Neuronal stem cell (in vitro differentiated cells): ENCODE measurements at regions not wholly inside any gene's neighbourhood (a gene's known extent, or its start where the extent isn't known, plus 50 kb on each side); places are given as distances from the start of the nearest gene placed in this dataset.

Experiments
- DNase-seq: peaks from one replicate; pipeline ENCODE4 v3.0.0-alpha.2; 2013; ENCODE audit warnings: low spot score
- H2AFZ ChIP-seq: one replicate; pipeline ENCODE4 v1.6.1; 2013; ENCODE audit warnings: mild to moderate bottlenecking, low read length, inconsistent platforms
- H2AK5ac ChIP-seq: 2 replicates; pipeline ENCODE4 v1.6.1; 2013; ENCODE audit warnings: low read depth, mild to moderate bottlenecking, inconsistent platforms, low read length, moderate library complexity, mixed read lengths
- H2BK120ac ChIP-seq: 2 replicates; pipeline ENCODE4 v1.6.1; 2013; ENCODE audit warnings: low read depth, mild to moderate bottlenecking, inconsistent platforms, low read length, moderate library complexity, mixed read lengths
- H2BK12ac ChIP-seq: one replicate; pipeline ENCODE4 v1.6.1; 2013; ENCODE audit warnings: low read length, inconsistent platforms
- H2BK15ac ChIP-seq: 2 replicates; pipeline ENCODE4 v1.6.1; 2013; ENCODE audit warnings: mild to moderate bottlenecking, low read length, inconsistent platforms, mixed read lengths
- H2BK5ac ChIP-seq: one replicate; pipeline ENCODE4 v1.6.1; 2013; ENCODE audit warnings: inconsistent platforms, mild to moderate bottlenecking, low read length, moderate library complexity
- H3K14ac ChIP-seq: one replicate; pipeline ENCODE4 v1.6.1; 2013; ENCODE audit warnings: low read length, inconsistent platforms
- H3K18ac ChIP-seq: 2 replicates; pipeline ENCODE4 v1.6.1; 2013; ENCODE audit warnings: low read length, inconsistent platforms
- H3K23ac ChIP-seq: 2 replicates; pipeline ENCODE4 v1.6.1; 2013; ENCODE audit warnings: low read depth, mild to moderate bottlenecking, mixed read lengths, low read length, inconsistent platforms; ENCODE audit not compliant: poor library complexity
- H3K27ac ChIP-seq: replicated peaks from 3 replicates; pipeline ENCODE4 v1.5.1; 2013; ENCODE audit warnings: low read length, inconsistent platforms
- H3K27me3 ChIP-seq, 3 experiments: 2 replicates each; pipeline ENCODE4 v1.6.1; 2013; ENCODE audit warnings: low read length in 3 of 3, mild to moderate bottlenecking in 2 of 3, inconsistent platforms in 1 of 3, low read depth in 1 of 3, mixed read lengths in 1 of 3, moderate library complexity in 1 of 3; ENCODE audit not compliant: control insufficient read depth in 3 of 3, insufficient read depth in 3 of 3
- H3K36me3 ChIP-seq, 2 donors: replicated peaks in 1 of 2; 2 replicates each; pipeline ENCODE4 v1.6.1; 2013; ENCODE audit warnings: low read length in 2 of 2; ENCODE audit not compliant: control insufficient read depth in 2 of 2, insufficient read depth in 2 of 2
- H3K4ac ChIP-seq: 2 replicates; pipeline ENCODE4 v1.6.1; 2013; ENCODE audit warnings: inconsistent platforms, mild to moderate bottlenecking, low read length, moderate library complexity
- H3K4me1 ChIP-seq, 2 donors: 1 replicate in 1 of 2; 2 replicates in 1 of 2; pipeline ENCODE4 v1.6.1; 2013; ENCODE audit warnings: low read length in 2 of 2, low read depth in 1 of 2; ENCODE audit not compliant: control insufficient read depth in 2 of 2, insufficient read depth in 1 of 2
- H3K4me2 ChIP-seq: one replicate; pipeline ENCODE4 v1.6.1; 2013; ENCODE audit warnings: mild to moderate bottlenecking, low read length, inconsistent platforms; ENCODE audit not compliant: insufficient read depth, poor library complexity, severe bottlenecking
- H3K4me3 ChIP-seq, 2 donors: 2 replicates each; pipeline ENCODE4 v1.5.1; 2013; ENCODE audit warnings: low read length in 2 of 2, mild to moderate bottlenecking in 2 of 2, inconsistent platforms in 1 of 2, moderate library complexity in 1 of 2
- H3K79me1 ChIP-seq: one replicate; pipeline ENCODE4 v1.6.1; 2013; ENCODE audit warnings: low read depth, mild to moderate bottlenecking, inconsistent platforms, low read length, moderate library complexity
- H3K9ac ChIP-seq: one replicate; pipeline ENCODE4 v1.6.1; 2013; ENCODE audit warnings: mild to moderate bottlenecking, low read depth, low read length, inconsistent platforms; ENCODE audit not compliant: poor library complexity
- H3K9me3 ChIP-seq, 2 donors: replicated peaks in 1 of 2; 2 replicates each; pipeline versions ENCODE3 to v1.6.1; 2013; ENCODE audit warnings: low read length in 2 of 2, mild to moderate bottlenecking in 2 of 2, inconsistent platforms in 1 of 2, low read depth in 1 of 2, mixed read lengths in 1 of 2, moderate library complexity in 1 of 2; ENCODE audit not compliant: control insufficient read depth in 2 of 2, insufficient read depth in 1 of 2
- H4K8ac ChIP-seq: one replicate; pipeline ENCODE4 v1.6.1; 2013; ENCODE audit warnings: low read depth, mild to moderate bottlenecking, inconsistent platforms, low read length, moderate library complexity
- H4K91ac ChIP-seq: one replicate; pipeline ENCODE4 v1.6.1; 2013; ENCODE audit warnings: low read length, low read depth, mild to moderate bottlenecking, inconsistent platforms; ENCODE audit not compliant: poor library complexity
- WGBS, 2 donors: extraction: QIAGEN DNeasy Blood & Tissue Kit; methylation state at CpG; one replicate each; pipeline ENCODE4 v1.1.7; 2013; ENCODE audit warnings: missing lambda C conversion rate in 2 of 2, mixed read lengths in 1 of 2; ENCODE audit not compliant: insufficient read length in 2 of 2, insufficient replicate concordance in 1 of 2; ENCODE audit errors: extremely low coverage in 2 of 2; 5-methylcytosine and 5-hydroxymethylcytosine counted together

DNA sequence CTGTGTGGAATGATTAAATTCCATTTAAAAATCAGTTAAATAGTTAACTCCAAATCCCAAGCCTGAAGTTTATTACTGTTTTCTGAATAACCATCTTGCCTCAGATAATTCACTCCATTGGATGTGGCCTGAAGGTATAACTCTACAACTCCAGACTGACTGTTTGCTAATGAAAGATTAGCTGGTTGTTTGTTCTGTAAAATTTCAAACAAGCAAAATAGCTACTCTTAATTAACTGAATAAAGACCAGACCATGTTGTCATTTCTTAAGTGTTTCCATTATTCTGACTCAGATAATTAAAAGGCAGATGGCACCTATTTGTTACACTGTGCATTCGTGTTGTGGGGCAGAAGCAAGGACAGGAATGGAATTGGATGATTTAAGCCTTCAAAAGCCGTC lies 78.5 kb upstream of the DDIT4L start:
- Histone ChIP-seq H3K4me2 (no peak overlapping the region), H3K14ac (no peak overlapping the region), H3K9ac (no peak overlapping the region), H2BK120ac (no peak overlapping the region), H3K79me1 (no peaks in the 10 kb centered on the region), H3K4me1 (no peaks in the 10 kb centered on the region), H2BK15ac (no peak overlapping the region), H2AK5ac (no peak overlapping the region), H3K27me3 (no peaks in the 10 kb centered on the region), H2AFZ (no peak overlapping the region), H4K8ac (no peak overlapping the region), H2BK5ac (no peak overlapping the region), H3K18ac (no peak overlapping the region), H2BK12ac (no peak overlapping the region), H4K91ac (no peak overlapping the region), H3K23ac (no peak overlapping the region), H3K27ac (no peak overlapping the region), H3K36me3 (no peaks in the 10 kb centered on the region), H3K9me3 (peaks cover 0 to 4% of the 10 kb centered on the region in 2 donors), H3K4me3 (no peak overlapping the region), H3K4ac (no peak overlapping the region)
- no CpG with 5 or more reads among the region's 2 CpGs for WGBS, 2 donors
- no peak for DNase-seq

- H3K79me1 ChIP-seq = no peaks in the 10 kb centered on the region
- no peak overlapping the region for H3K9ac ChIP-seq
- no peak overlapping the region for H3K18ac ChIP-seq
- no peak overlapping the region for H3K4me3 ChIP-seq
- H3K14ac ChIP-seq = no peak overlapping the region
- peaks cover 0 to 1% of the 10 kb centered on the region in 2 donors for H3K4me1 ChIP-seq
- H2AK5ac ChIP-seq = no peak overlapping the region
- no peak overlapping the region for H2BK120ac ChIP-seq
- H2AFZ ChIP-seq = no peak overlapping the region
- H4K8ac ChIP-seq = no peak overlapping the region
- no CpG with 5 or more reads among the region's 2 CpGs for WGBS, 2 donors
- no peak overlapping the region for H3K23ac ChIP-seq
- H2BK15ac ChIP-seq = no peak overlapping the region
- no peaks in the 10 kb centered on the region for H3K9me3 ChIP-seq
- no peak overlapping the region for H3K27ac ChIP-seq
- no peak for DNase-seq
- H3K4me2 ChIP-seq = no peak overlapping the region
- no peaks in the 10 kb centered on the region for H3K36me3 ChIP-seq
- H3K4ac ChIP-seq = no peak overlapping the region
- no peak overlapping the region for H4K91ac ChIP-seq
- no peaks in the 10 kb centered on the region for H3K27me3 ChIP-seq
- no peak overlapping the region for H2BK12ac ChIP-seq
- H2BK5ac ChIP-seq = no peak overlapping the region
Observed at GRCh38 chr4:100261346-100261745, 71.1 kb upstream of the DDIT4L start.

- no peak overlapping the region for H4K8ac ChIP-seq
- no peak overlapping the region for H2BK5ac ChIP-seq
- H3K27ac ChIP-seq = no peak overlapping the region
- no peak overlapping the region for H4K91ac ChIP-seq
- H3K79me1 ChIP-seq = no peaks in the 10 kb centered on the region
- H3K4me3 ChIP-seq = no peak overlapping the region
- no peak overlapping the region for H3K23ac ChIP-seq
- H2BK12ac ChIP-seq = no peak overlapping the region
- no peak overlapping the region for H3K4me2 ChIP-seq
- no peak overlapping the region for H2BK15ac ChIP-seq
- H2AFZ ChIP-seq = no peak overlapping the region
- no peak overlapping the region for H3K14ac ChIP-seq
- no peak overlapping the region for H3K9ac ChIP-seq
- H3K4me1 ChIP-seq = peaks cover 0 to 1% of the 10 kb centered on the region in 2 donors
- H3K36me3 ChIP-seq = no peaks in the 10 kb centered on the region
- no peak overlapping the region for H2AK5ac ChIP-seq
- DNase-seq = no peak
- no peak overlapping the region for H3K18ac ChIP-seq
- no peak overlapping the region for H2BK120ac ChIP-seq
- WGBS, 2 donors = no CpG with 5 or more reads among the region's 2 CpGs
- no peaks in the 10 kb centered on the region for H3K9me3 ChIP-seq
- H3K27me3 ChIP-seq = no peaks in the 10 kb centered on the region
- H3K4ac ChIP-seq = no peak overlapping the region
Observed at GRCh38 chr4:100258675-100259074, 68.4 kb upstream of the DDIT4L start.

DNA sequence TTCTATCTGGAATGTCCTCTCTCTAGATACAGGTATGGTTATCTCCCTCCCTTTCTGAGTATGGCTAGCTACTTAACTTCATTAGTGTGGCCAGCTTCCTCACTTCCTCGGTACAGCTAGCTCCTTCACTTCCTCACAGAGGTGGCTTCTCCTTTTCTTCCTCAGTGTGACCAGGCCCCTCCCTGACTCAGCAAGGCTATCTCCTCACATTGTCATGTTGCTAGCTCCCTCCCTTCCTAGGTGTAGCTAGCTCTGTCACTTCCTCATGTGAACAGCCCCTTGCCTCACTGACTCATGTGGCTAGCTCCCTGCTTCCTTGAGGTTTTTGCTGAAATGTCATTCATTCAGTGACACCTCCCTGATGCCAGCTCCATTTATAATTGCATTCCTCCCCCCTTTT lies 67.3 kb upstream of the DDIT4L start:
- Histone ChIP-seq H3K36me3 (no peaks in the 10 kb centered on the region), H2BK5ac (no peak overlapping the region), H3K27me3 (no peaks in the 10 kb centered on the region), H2AFZ (no peak overlapping the region), H3K9me3 (no peaks in the 10 kb centered on the region), H2BK12ac (no peak overlapping the region), H3K9ac (no peak overlapping the region), H3K4me2 (no peak overlapping the region), H3K23ac (no peak overlapping the region), H3K4me1 (peaks cover 0 to 1% of the 10 kb centered on the region in 2 donors), H3K18ac (no peak overlapping the region), H3K79me1 (no peaks in the 10 kb centered on the region), H3K27ac (no peak overlapping the region), H4K91ac (no peak overlapping the region), H2BK15ac (no peak overlapping the region), H4K8ac (no peak overlapping the region), H3K14ac (no peak overlapping the region), H3K4ac (no peak overlapping the region), H2AK5ac (no peak overlapping the region), H2BK120ac (no peak overlapping the region), H3K4me3 (no peak overlapping the region)
- no peak for DNase-seq
- WGBS, 2 donors = no CpG with 5 or more reads among the region's 1 CpG
